CD4-positive, alpha-beta T cell (primary cell): ENCODE measurements at regions not wholly inside any gene's neighbourhood (a gene's known extent, or its start where the extent isn't known, plus 50 kb on each side); places are given as distances from the start of the nearest gene placed in this dataset.

Experiments used
- ATAC-seq: fragments of 200-7000 bp; cut with Tn5 transposase; one replicate; pipeline ENCODE4 v1.10.0; 2022; ENCODE audit warnings: mild to moderate bottlenecking; ENCODE audit not compliant: poor library complexity
- CTCF ChIA-PET: fragments of 350-600 bp; sonication (Branson Sonifier 250); formaldehyde crosslinking; loops from one replicate; lab custom pipeline; 2021; ENCODE audit warnings: antibody characterized with exemption, inconsistent platforms; lab: Charles Lee
- POLR2A ChIA-PET: fragments of 350-600 bp; sonication (Branson Sonifier 250); formaldehyde crosslinking; loops from one replicate; lab custom pipeline; 2021; ENCODE audit warnings: antibody characterized with exemption, inconsistent platforms; lab: Charles Lee
- DNase-seq, 14 experiments: peaks; one replicate each; pipeline ENCODE4 v3.0.0-alpha.2; 2013 to 2020; ENCODE audit warnings: mixed read lengths in 2 of 14
- H3K27ac ChIP-seq, 2 donors: one replicate each; pipeline versions ENCODE4 v1.5.1 to v1.7.0; 2013; ENCODE audit warnings: low read length in 2 of 2, low read depth in 1 of 2, mild to moderate bottlenecking in 1 of 2
- H3K27me3 ChIP-seq, 2 experiments: 1 replicate in 1 of 2; 2 replicates in 1 of 2; pipeline versions ENCODE4 v1.6.1 to v1.7.0; 2013; ENCODE audit warnings: low read length in 2 of 2, control low read depth in 1 of 2, mild to moderate bottlenecking in 1 of 2, moderate library complexity in 1 of 2; ENCODE audit not compliant: insufficient read depth in 2 of 2, control insufficient read depth in 1 of 2
- H3K36me3 ChIP-seq: one replicate; pipeline ENCODE4 v1.6.1; 2013; ENCODE audit warnings: low read length, control low read depth; ENCODE audit not compliant: insufficient read depth
- H3K4me1 ChIP-seq: one replicate; pipeline ENCODE4 v1.6.1; 2013; ENCODE audit warnings: low read length, control low read depth; ENCODE audit not compliant: insufficient read depth
- H3K4me3 ChIP-seq: one replicate; pipeline ENCODE4 v1.5.1; 2013; ENCODE audit warnings: mild to moderate bottlenecking, low read length, moderate library complexity
- H3K9me3 ChIP-seq, 2 experiments: 1 replicate in 1 of 2; 2 replicates in 1 of 2; pipeline versions ENCODE4 v1.6.1 to v1.7.0; 2013; ENCODE audit warnings: low read length in 2 of 2, mild to moderate bottlenecking in 2 of 2, control low read depth in 1 of 2, moderate library complexity in 1 of 2; ENCODE audit not compliant: control insufficient read depth in 1 of 2, insufficient read depth in 1 of 2
- H3K27ac Mint-ChIP-seq: one replicate; pipeline ENCODE4 v1.8.0; 2020; ENCODE audit warnings: mixed read lengths
- H3K27me3 Mint-ChIP-seq: one replicate; pipeline ENCODE4 v1.8.0; 2021; ENCODE audit warnings: mixed read lengths
- H3K36me3 Mint-ChIP-seq: one replicate; pipeline ENCODE4 v1.8.0; 2021; ENCODE audit warnings: low read depth, mixed read lengths
- H3K4me1 Mint-ChIP-seq: one replicate; pipeline ENCODE4 v1.8.0; 2021; ENCODE audit warnings: low read depth, mixed read lengths
- H3K4me3 Mint-ChIP-seq: one replicate; pipeline ENCODE4 v1.8.0; 2020; ENCODE audit warnings: mild to moderate bottlenecking, mixed read lengths
- H3K9me3 Mint-ChIP-seq: one replicate; pipeline ENCODE4 v1.8.0; 2020; ENCODE audit warnings: mixed read lengths
- CTCF ChIP-seq: fragments of 200-600 bp; IDR thresholded peaks from one replicate; pipeline ENCODE4 v1.8.0; 2022; ENCODE audit warnings: antibody characterized with exemption, mild to moderate bottlenecking
- intact Hi-C, 2 experiments: fragments of 100-400 bp; cut with DNase I in 1 of 2; cut with micrococcal nuclease in 1 of 2; formaldehyde crosslinking; loops; one replicate each; pipeline versions ENCODE4 v1.15.1 to v1.9.0; 2023 to 2025; cut with DNase I, micrococcal nuclease

GRCh38 chr4:20044966-20045365 lies 206.7 kb upstream of the SLIT2 start:
- intact Hi-C loops, result no loop called here
- ChIA-PET CTCF (interaction anchor here (0.6 kb wide), 1 partner anchor 83 kb away, joined by 3 read pairs; no protein-coding TSS in a partner anchor), POLR2A (no interaction called here)
- Mint-ChIP-seq H3K4me1 (no peaks in the 10 kb centered on the region), H3K9me3 (peaks cover 2% of the 10 kb centered on the region), H3K27me3 (no peaks in the 10 kb centered on the region), H3K36me3 (no peaks in the 10 kb centered on the region), H3K4me3 (no peak overlapping the region), H3K27ac (no peak overlapping the region)
- ATAC-seq (no peak), DNase-seq (no peak)
- H3K27me3 ChIP-seq, result no peaks in the 10 kb centered on the region
- no peak for TF ChIP-seq CTCF
- no peak overlapping the region for H3K27ac ChIP-seq
- no peaks in the 10 kb centered on the region for H3K9me3 ChIP-seq
- H3K4me3 ChIP-seq, result no peak overlapping the region
- no peaks in the 10 kb centered on the region for H3K36me3 ChIP-seq
- H3K4me1 ChIP-seq, result no peaks in the 10 kb centered on the region

- CTCF ChIA-PET, result interaction anchor here (0.6 kb wide), 1 partner anchor 84 kb away, joined by 3 read pairs; no protein-coding TSS in a partner anchor
- no peak for DNase-seq
- intact Hi-C loops, result no loop called here
- POLR2A ChIA-PET, result no interaction called here
- no peaks in the 10 kb centered on the region for H3K27me3 Mint-ChIP-seq
- Histone ChIP-seq H3K27me3 (no peaks in the 10 kb centered on the region), H3K9me3 (no peaks in the 10 kb centered on the region), H3K4me1 (no peaks in the 10 kb centered on the region), H3K4me3 (no peak overlapping the region), H3K36me3 (no peaks in the 10 kb centered on the region), H3K27ac (no peak overlapping the region)
- H3K4me1 Mint-ChIP-seq, result no peaks in the 10 kb centered on the region
- no peaks in the 10 kb centered on the region for H3K36me3 Mint-ChIP-seq
- H3K27ac Mint-ChIP-seq, result no peak overlapping the region
- H3K9me3 Mint-ChIP-seq, result peaks cover 2% of the 10 kb centered on the region
- no peak for ATAC-seq
- H3K4me3 Mint-ChIP-seq, result no peak overlapping the region
- TF ChIP-seq CTCF, result no peak
Observed at GRCh38 chr4:20044502-20044911, 207.2 kb upstream of the SLIT2 start.

GRCh38 chr4:20043991-20044390 lies 207.7 kb upstream of the SLIT2 start:
- DNase-seq (no peak), ATAC-seq (no peak)
- Mint-ChIP-seq H3K4me3 (no peak overlapping the region), H3K27me3 (no peaks in the 10 kb centered on the region), H3K9me3 (peaks cover 2% of the 10 kb centered on the region), H3K4me1 (no peaks in the 10 kb centered on the region), H3K27ac (no peak overlapping the region), H3K36me3 (no peaks in the 10 kb centered on the region)
- Histone ChIP-seq H3K27ac (no peak overlapping the region), H3K27me3 (no peaks in the 10 kb centered on the region), H3K4me1 (no peaks in the 10 kb centered on the region), H3K36me3 (no peaks in the 10 kb centered on the region), H3K4me3 (no peak overlapping the region), H3K9me3 (no peaks in the 10 kb centered on the region)
- intact Hi-C loops, result no loop called here
- ChIA-PET CTCF (no interaction called here), POLR2A (no interaction called here)
- TF ChIP-seq CTCF, result no peak
